ENCODE measurements at regions not wholly inside any gene's neighbourhood (a gene's known extent, or its start where the extent isn't known, plus 50 kb on each side); places are given as distances from the start of the nearest gene placed in this dataset.
A peak's percentile ranks its signal among the peaks of the same experiment; 100 is the strongest.

GRCh38 chr14:80313806-80314205 is 102.5 kb upstream of the DIO2 start:
- DNase-seq, result no peak
- Histone ChIP-seq H3K36me3 (no peaks in the 10 kb centered on the region), H3K4me3 (no peak overlapping the region), H3K27ac (no peak overlapping the region), H3K9me3 (no peaks in the 10 kb centered on the region), H3K4me1 (no peaks in the 10 kb centered on the region), H3K27me3 (no peaks in the 10 kb centered on the region)
- TF ChIP-seq EP300 (IDR thresholded peaks at IDR 0.05), result no peak
- intact Hi-C loops (cut with DNase I), result no loop called here

GRCh38 chr14:80310938-80311750 is 99.8 kb upstream of the DIO2 start:
- intact Hi-C loops (cut with DNase I), result no loop called here
- TF ChIP-seq POLR2A (IDR thresholded peaks at IDR 0.05), result no peak
- no peak for TF ChIP-seq CTCF (IDR thresholded peaks at IDR 0.05)
- TF ChIP-seq EP300 (IDR thresholded peaks at IDR 0.05), result no peak
- TF ChIP-seq POLR2AphosphoS5 (IDR thresholded peaks at IDR 0.05), result no peak
- Histone ChIP-seq H3K4me3 (no peak overlapping the region), H3K4me1 (no peaks in the 10 kb centered on the region), H3K36me3 (no peaks in the 10 kb centered on the region), H3K27me3 (no peaks in the 10 kb centered on the region), H3K9me3 (no peaks in the 10 kb centered on the region), H3K27ac (no peak overlapping the region)
- WGBS, 2 donors, result 77 to 82% methylated on average over 5 of the region's 5 CpGs
- DNase-seq, result no peak

GRCh38 chr14:80304125-80304766 is 92.9 kb upstream of the DIO2 start:
- Histone ChIP-seq H3K27me3 (no peaks in the 10 kb centered on the region), H3K27ac (peak overlapping the region in 1 of 4 donors; percentile 22), H3K4me1 (no peaks in the 10 kb centered on the region), H3K4me3 (no peak overlapping the region), H3K9me3 (no peaks in the 10 kb centered on the region), H3K36me3 (no peaks in the 10 kb centered on the region)
- no peak for TF ChIP-seq POLR2A (IDR thresholded peaks at IDR 0.05)
- no peak for TF ChIP-seq EP300 (IDR thresholded peaks at IDR 0.05)
- TF ChIP-seq CTCF (IDR thresholded peaks at IDR 0.05), result no peak
- TF ChIP-seq POLR2AphosphoS5 (IDR thresholded peaks at IDR 0.05), result no peak
- 67 to 75% methylated on average over 6 of the region's 6 CpGs for WGBS, 2 donors
- intact Hi-C loops (cut with DNase I), result no loop called here
- DNase-seq, result no peak

GRCh38 chr14:80300351-80300750 is 89.0 kb upstream of the DIO2 start:
- no peak overlapping the region for H3K4me3 ChIP-seq
- H3K9me3 ChIP-seq, result no peaks in the 10 kb centered on the region
- H3K36me3 ChIP-seq, result no peaks in the 10 kb centered on the region
- no peak for DNase-seq
- H3K27ac ChIP-seq, result no peak overlapping the region
- no peaks in the 10 kb centered on the region for H3K27me3 ChIP-seq
- H3K4me1 ChIP-seq, result no peaks in the 10 kb centered on the region
- intact Hi-C loops (cut with DNase I), result no loop called here
- 50 to 58% methylated on average over 2 of the region's 2 CpGs for WGBS, 2 donors
- TF ChIP-seq POLR2A (IDR thresholded peaks at IDR 0.05) (no peak), CTCF (IDR thresholded peaks at IDR 0.05) (no peak), POLR2AphosphoS5 (IDR thresholded peaks at IDR 0.05) (no peak)

- WGBS, 2 donors, result 86 to 90% methylated on average over 8 of the region's 8 CpGs
- DNase-seq, result no peak
- intact Hi-C loops (cut with DNase I), result no loop called here
- H3K36me3 ChIP-seq, result no peaks in the 10 kb centered on the region
- H3K4me3 ChIP-seq, result no peak overlapping the region
- H3K27me3 ChIP-seq, result no peaks in the 10 kb centered on the region
- TF ChIP-seq POLR2AphosphoS5 (IDR thresholded peaks at IDR 0.05) (no peak), POLR2A (IDR thresholded peaks at IDR 0.05) (no peak), CTCF (IDR thresholded peaks at IDR 0.05) (no peak), EP300 (IDR thresholded peaks at IDR 0.05) (no peak)
- H3K4me1 ChIP-seq, result no peaks in the 10 kb centered on the region
- no peaks in the 10 kb centered on the region for H3K9me3 ChIP-seq
- H3K27ac ChIP-seq, result no peak overlapping the region
Observed at GRCh38 chr14:80298491-80299017, 87.2 kb upstream of the DIO2 start.
